KMS-11 (cell line): ENCODE measurements at regions not wholly inside any gene's neighbourhood (a gene's known extent, or its start where the extent isn't known, plus 50 kb on each side); places are given as distances from the start of the nearest gene placed in this dataset.

Source experiments
- H2AFZ ChIP-seq: fragments of 200-600 bp; sonication (generic); 2 replicates; pipeline ENCODE4 v1.6.1; 2016; ENCODE audit warnings: antibody characterized with exemption, mixed run types, low read depth
- H3K27ac ChIP-seq: fragments of 200-600 bp; sonication (generic); 2 replicates; pipeline ENCODE4 v1.6.1; 2016; ENCODE audit warnings: mild to moderate bottlenecking, mixed run types
- H3K27me3 ChIP-seq: fragments of 200-600 bp; sonication (generic); 2 replicates; pipeline ENCODE4 v1.6.1; 2017; ENCODE audit warnings: mild to moderate bottlenecking, low read depth, mixed run types, moderate library complexity; ENCODE audit not compliant: insufficient read depth
- H3K36me3 ChIP-seq: fragments of 200-600 bp; sonication (generic); 2 replicates; pipeline ENCODE4 v1.6.1; 2017; ENCODE audit warnings: mild to moderate bottlenecking, mixed run types; ENCODE audit not compliant: insufficient read depth
- H3K4me1 ChIP-seq: fragments of 200-600 bp; sonication (generic); 2 replicates; pipeline ENCODE4 v1.6.1; 2016; ENCODE audit warnings: mild to moderate bottlenecking, low read depth, mixed run types; ENCODE audit not compliant: poor library complexity, severe bottlenecking
- H3K4me2 ChIP-seq: fragments of 200-600 bp; sonication (generic); 2 replicates; pipeline ENCODE4 v1.7.0; 2016; ENCODE audit warnings: mild to moderate bottlenecking, mixed run types
- H3K4me3 ChIP-seq: fragments of 200-600 bp; sonication (generic); IDR thresholded peaks from 2 replicates; pipeline ENCODE4 v1.6.1; 2017; ENCODE audit warnings: low read depth, low read length, mixed read lengths; ENCODE audit not compliant: insufficient read depth
- H3K79me2 ChIP-seq: fragments of 200-600 bp; sonication (generic); 2 replicates; pipeline ENCODE4 v1.6.1; 2016; ENCODE audit warnings: low read depth, mixed run types; ENCODE audit not compliant: insufficient read depth
- H3K9ac ChIP-seq: fragments of 200-600 bp; sonication (generic); 2 replicates; pipeline ENCODE4 v1.6.1; 2016; ENCODE audit warnings: mild to moderate bottlenecking, mixed run types
- H4K20me1 ChIP-seq: fragments of 200-600 bp; sonication (generic); 2 replicates; pipeline ENCODE4 v1.6.1; 2016; ENCODE audit warnings: mild to moderate bottlenecking, mixed run types; ENCODE audit not compliant: insufficient read depth
- CTCF ChIP-seq: fragments of 200-600 bp; sonication (generic); conservative IDR thresholded peaks from 2 replicates; pipeline ENCODE4 v1.6.1; 2017; ENCODE audit warnings: low read depth, mild to moderate bottlenecking, antibody characterized with exemption, low read length, moderate library complexity, mixed read lengths

- Histone ChIP-seq H3K4me1 (no peaks in the 10 kb centered on the region), H3K36me3 (no peaks in the 10 kb centered on the region), H4K20me1 (no peaks in the 10 kb centered on the region), H3K4me3 (no peak overlapping the region), H2AFZ (no peak overlapping the region), H3K27ac (no peak overlapping the region), H3K27me3 (no peaks in the 10 kb centered on the region), H3K4me2 (no peak overlapping the region), H3K9ac (no peak overlapping the region), H3K79me2 (no peaks in the 10 kb centered on the region)
- TF ChIP-seq CTCF: no peak
Measured at GRCh38 chr11:34756591-34756990, 135.7 kb downstream of the EHF start.

- no peak overlapping the region for H3K27ac ChIP-seq
Measured at GRCh38 chr11:34755671-34756070, 134.8 kb downstream of the EHF start.

GRCh38 chr11:34754171-34754823, 133.4 kb downstream of the EHF start:
- Histone ChIP-seq H3K79me2 (no peaks in the 10 kb centered on the region), H2AFZ (no peak overlapping the region), H4K20me1 (no peaks in the 10 kb centered on the region), H3K27me3 (no peaks in the 10 kb centered on the region), H3K36me3 (no peaks in the 10 kb centered on the region), H3K4me3 (no peak overlapping the region), H3K27ac (no peak overlapping the region), H3K4me1 (no peaks in the 10 kb centered on the region), H3K4me2 (no peak overlapping the region), H3K9ac (no peak overlapping the region)
- no peak for TF ChIP-seq CTCF

More at GRCh38 chr11:34755671-34756070, 134.8 kb downstream of the EHF start:
- Histone ChIP-seq H2AFZ (no peak overlapping the region), H3K36me3 (no peaks in the 10 kb centered on the region), H3K4me1 (no peaks in the 10 kb centered on the region), H3K27me3 (no peaks in the 10 kb centered on the region), H3K79me2 (no peaks in the 10 kb centered on the region), H4K20me1 (no peaks in the 10 kb centered on the region), H3K4me2 (no peak overlapping the region), H3K9ac (no peak overlapping the region), H3K4me3 (no peak overlapping the region)
- TF ChIP-seq CTCF: no peak

- Histone ChIP-seq H3K27ac (no peak overlapping the region), H4K20me1 (no peaks in the 10 kb centered on the region), H3K4me3 (no peak overlapping the region), H2AFZ (no peak overlapping the region), H3K27me3 (no peaks in the 10 kb centered on the region), H3K4me1 (no peaks in the 10 kb centered on the region), H3K79me2 (no peaks in the 10 kb centered on the region), H3K9ac (no peak overlapping the region), H3K4me2 (no peak overlapping the region), H3K36me3 (no peaks in the 10 kb centered on the region)
- TF ChIP-seq CTCF: no peak
Measured at GRCh38 chr11:34750692-34751405, 130.0 kb downstream of the EHF start.
